Panc1 (cell line): ENCODE measurements at regions not wholly inside any gene's neighbourhood (a gene's known extent, or its start where the extent isn't known, plus 50 kb on each side); places are given as distances from the start of the nearest gene placed in this dataset.

Source experiments
- CTCF ChIP-seq: fragments of 450-650 bp; IDR thresholded peaks from 2 replicates; pipeline ENCODE4 v1.5.1; 2017; ENCODE audit warnings: mild to moderate bottlenecking
- POLR2AphosphoS5 ChIP-seq: IDR thresholded peaks from 2 replicates; pipeline ENCODE4 v1.6.1; 2012; ENCODE audit warnings: mild to moderate bottlenecking, low read depth, low read length, moderate library complexity
- REST ChIP-seq, 2 experiments: IDR thresholded peaks; 2 replicates each; pipeline ENCODE4 v1.6.1; 2011 to 2012; ENCODE audit warnings: low read depth in 2 of 2, control low read depth in 1 of 2, low read length in 1 of 2, mild to moderate bottlenecking in 1 of 2, moderate library complexity in 1 of 2; ENCODE audit not compliant: insufficient read depth in 1 of 2
- TCF7L2 ChIP-seq: IDR thresholded peaks from 2 replicates; pipeline ENCODE4 v1.6.1; 2011; ENCODE audit warnings: mild to moderate bottlenecking, low read depth, low read length, inconsistent platforms

GRCh38 chr1:18055156-18055555 lies 52.4 kb upstream of the IGSF21 start:
- TF ChIP-seq CTCF (no peak), POLR2AphosphoS5 (no peak), REST (IDR thresholded peaks at IDR 0.05; ENCODE audit: insufficient read depth in 1 of 2, low read depth in 2 of 2, low read length in 1 of 2) (no peak), TCF7L2 (no peak)
